GM19035 (cell line): ENCODE measurements at regions not wholly inside any gene's neighbourhood (a gene's known extent, or its start where the extent isn't known, plus 50 kb on each side); places are given as distances from the start of the nearest gene placed in this dataset.
A peak's percentile ranks its signal among the peaks of the same experiment; 100 is the strongest.
"Not testable (repeated sequence)": the region's sequence is repeated elsewhere in the genome, so short reads cannot be mapped to it uniquely, and the experiment has no call there.

Source experiments
- ATAC-seq: cut with Tn5 transposase; IDR thresholded peaks from one replicate; pipeline ENCODE4 v1.9.1; 2021; ENCODE audit not compliant: unreplicated experiment

DNA sequence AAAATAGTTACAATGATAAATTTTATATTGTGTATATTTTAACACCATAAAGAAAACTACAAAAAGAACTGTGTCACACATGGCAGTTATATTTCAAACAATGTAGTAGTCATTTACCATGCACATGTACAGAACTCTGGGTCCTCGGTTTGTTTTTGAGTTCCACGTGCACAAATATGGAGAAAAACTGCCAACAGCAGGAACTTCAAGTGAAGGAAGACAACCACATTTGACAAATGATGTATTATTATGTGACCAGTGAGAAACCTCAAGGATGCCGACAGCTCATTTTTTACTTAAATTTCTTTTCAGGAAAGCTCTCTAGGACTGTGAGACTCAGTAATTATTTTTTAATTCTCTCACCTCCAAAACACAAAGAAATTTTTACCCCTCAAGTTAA lies 244.2 kb upstream of the USP15 start:
- no peak for ATAC-seq

DNA sequence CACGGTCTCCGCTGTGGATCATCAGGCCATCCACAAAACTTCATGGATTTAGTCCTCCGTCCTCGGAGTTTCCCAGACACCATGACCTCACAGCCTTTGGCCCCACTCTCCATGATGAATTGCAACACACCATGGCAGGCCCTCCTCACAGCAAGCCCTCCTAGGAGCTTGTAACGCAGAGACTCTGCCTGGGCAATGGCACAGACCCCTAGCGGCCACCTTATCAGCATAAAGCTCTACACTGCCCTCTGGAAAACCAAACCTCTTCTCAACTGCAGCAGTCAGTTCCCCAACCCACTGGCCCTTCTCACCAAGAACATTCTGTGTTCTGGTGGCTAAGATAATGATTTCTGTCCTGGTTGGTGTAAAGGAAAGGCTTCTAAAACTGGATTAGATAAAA lies 238.4 kb upstream of the USP15 start:
- no peak for ATAC-seq

DNA sequence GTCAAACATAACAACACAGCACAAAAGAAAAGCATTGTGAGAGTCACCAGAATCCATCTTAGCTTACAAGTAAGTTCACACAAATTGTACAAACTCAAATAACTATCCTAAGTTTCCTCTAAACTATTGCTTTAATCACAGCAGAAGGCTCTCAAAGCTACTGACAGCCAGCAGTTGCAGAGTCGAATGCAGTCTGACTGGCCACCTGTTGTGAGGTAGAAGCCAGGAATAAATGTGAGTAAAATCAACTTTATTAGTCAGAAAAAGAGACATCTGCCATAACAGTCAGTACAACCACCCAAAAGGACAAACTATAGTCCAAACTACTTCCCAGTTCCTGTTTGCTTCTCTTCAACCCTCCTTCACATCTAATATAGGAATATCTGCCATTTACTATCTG lies 231.7 kb upstream of the USP15 start:
- no peak for ATAC-seq

DNA sequence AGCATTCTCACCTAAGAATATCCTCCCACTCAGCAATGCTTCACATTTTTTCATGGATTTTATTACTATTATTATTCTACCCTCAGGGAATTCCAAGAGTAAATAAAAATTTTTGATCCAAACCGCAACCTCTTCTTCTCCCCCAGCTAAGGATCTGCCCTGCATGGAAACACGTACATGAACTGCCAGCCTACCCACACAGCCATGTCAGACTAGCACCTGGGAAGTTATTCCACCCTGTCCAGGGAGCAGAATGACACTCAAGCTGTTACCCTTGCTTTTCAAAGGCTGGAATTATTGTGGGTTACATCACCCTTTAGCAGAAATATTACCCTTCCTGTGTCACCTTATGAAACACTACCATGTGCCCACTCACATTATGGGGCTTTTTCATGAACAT lies 227.3 kb upstream of the USP15 start:
- ATAC-seq, result no peak

DNA sequence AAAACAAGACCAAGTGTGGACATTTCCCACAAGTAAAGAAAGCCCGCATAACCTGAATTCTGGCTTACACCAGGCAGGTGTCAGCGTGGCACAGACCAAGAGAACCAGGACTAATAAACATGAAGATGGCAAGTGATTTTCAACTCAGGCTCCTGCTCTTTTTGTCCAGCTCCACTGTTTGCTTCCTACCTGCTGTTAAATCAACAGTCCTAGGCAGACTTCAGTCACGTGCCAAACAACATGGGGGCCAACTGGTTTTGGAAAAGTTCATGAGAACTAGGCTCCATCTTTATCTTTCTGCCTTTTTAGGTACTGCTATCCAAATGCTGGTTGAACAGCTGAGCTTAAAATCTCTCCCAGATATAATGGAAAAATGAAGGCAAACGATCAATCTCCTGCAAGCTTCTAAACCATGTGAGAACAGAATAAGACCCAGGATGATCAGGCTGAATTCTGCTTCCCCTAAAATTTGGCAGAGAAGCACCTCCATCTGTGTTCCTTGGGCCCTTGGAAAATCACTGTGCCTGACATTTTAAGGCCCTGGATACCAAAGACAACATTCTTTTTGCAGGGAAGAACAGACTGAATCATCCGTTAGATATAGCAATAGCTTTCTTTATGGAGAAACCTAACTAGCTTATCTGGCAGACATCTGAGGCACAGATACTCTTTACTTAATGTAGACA lies 215.6 kb upstream of the USP15 start:
- no peak for ATAC-seq

DNA sequence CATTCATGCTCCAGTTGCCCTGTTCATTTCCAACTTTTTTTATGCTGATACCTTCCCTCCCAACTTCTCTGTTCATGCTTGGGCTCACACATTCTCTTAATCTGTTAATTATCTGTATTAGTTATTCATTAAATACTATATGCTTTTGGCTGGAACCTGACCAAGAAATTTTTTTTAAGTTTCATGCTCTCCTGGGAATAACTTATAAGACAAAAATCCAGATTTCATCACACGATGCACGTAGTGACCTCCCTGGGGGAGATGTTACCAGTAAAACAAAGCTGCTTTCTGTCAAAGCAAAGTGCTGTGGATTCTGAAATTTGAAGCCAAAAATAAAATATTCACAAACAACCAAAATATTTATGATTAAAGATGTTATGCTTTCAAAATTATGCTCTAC lies 215.0 kb upstream of the USP15 start:
- no peak for ATAC-seq

DNA sequence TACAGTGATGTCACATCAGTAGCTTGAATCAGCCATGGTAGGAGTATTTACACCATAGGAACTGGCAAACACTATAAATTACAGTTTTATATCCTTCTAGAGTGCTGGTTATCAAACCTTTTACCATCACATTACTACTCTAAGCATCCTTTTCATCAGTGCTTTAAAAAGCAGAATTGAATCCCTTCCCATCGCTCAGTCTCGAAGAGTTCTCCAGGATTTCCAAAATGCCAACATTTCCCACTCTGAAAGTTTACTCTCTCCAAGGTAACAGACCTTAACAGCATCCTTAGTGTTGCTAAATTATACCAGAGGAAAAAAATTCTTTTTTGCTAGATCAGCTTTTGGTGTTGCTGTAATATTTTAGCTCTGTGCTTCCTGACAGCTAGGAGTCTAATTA lies 209.4 kb upstream of the USP15 start:
- no peak for ATAC-seq

DNA sequence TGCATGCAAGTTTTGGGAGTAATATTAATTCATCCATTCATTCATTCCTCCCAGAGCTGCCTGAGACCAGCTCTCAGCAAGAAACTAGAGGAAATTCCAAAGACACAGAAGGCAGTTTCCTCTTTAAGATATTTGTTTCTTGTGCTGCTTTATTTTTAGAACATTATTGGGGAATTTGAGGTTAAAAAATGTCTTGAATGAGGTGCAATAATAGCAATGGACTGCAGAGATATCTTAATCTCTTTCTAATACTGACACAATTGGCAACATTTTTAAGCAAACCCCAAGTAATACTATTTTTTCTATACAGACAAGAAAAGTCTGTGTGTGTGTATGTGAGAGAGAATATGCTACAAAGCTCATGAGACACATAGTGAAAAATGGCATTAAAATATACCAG lies 190.2 kb upstream of the USP15 start:
- no peak for ATAC-seq

DNA sequence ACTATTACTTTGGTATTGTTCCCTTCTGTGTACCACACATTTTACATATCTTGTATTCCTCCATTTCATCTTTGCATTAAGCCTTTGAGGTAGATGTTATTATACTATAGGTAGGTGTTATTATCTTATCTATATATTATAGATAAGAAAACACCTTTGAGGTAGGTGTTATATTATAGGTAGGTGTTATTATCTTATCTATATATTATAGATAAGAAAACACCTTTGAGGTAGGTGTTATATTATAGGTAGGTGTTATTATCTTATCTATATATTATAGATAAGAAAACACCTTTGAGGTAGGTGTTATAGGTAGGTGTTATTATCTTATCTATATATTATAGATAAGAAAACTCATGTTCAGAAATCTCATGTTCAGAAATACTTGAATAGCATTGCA lies 187.0 kb upstream of the USP15 start:
- not testable (repeated sequence) for ATAC-seq

DNA sequence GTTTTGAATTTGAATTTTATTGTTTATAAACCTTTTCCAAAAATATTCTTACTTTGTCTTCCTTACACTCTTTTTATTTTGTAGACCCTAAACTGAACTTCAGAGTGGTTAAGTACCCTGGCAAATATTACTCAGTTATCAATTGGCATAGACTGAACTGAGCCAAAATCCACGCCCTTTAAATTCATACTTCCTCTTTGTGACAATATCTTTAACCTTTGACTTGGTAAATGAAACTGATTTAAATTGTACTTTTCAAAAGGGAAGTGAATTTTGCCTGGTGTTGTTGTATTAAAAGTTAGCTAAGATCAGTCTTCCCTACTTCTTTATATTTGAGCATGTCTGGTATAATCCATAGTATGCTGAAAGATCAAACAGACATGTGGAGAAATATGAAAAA lies 184.3 kb upstream of the USP15 start:
- ATAC-seq, result no peak

DNA sequence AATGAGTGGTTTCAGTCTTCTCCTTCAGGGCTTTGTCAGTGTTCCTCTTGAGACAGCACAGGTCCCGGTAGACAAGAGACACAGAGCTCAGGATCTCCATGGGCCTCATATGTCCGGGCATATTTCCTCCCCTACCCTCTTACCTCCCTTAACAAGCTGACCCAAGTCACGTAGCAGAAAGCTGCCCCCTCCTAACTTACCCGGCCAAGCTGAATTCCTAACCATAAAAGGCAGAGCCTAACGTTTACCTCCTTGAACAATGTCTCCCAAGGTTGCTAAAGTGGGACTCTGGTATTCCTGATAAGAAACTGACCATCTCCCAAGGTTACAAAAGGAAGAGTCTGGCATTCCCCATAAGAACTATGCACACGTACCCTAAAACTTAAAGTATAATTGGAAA lies 182.2 kb upstream of the USP15 start:
- ATAC-seq, result no peak

DNA sequence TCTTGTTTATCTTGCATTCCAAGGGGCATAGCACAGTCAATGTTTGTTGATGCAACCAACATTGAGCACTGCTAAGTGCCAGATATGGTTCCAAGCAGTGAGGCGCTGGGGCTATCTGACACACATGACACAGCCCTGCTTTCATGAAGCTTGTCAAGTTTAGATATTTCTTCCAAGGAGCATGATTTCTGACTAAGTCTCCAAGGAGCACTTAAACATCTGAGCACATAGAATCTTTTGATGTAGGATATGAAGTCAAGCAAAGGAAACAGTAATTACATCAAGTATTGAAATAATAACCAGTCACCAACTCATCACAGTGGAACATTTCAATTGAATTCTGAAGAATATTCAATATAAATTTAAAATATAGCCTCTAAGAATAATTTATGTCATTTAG lies 177.8 kb upstream of the USP15 start:
- no peak for ATAC-seq

DNA sequence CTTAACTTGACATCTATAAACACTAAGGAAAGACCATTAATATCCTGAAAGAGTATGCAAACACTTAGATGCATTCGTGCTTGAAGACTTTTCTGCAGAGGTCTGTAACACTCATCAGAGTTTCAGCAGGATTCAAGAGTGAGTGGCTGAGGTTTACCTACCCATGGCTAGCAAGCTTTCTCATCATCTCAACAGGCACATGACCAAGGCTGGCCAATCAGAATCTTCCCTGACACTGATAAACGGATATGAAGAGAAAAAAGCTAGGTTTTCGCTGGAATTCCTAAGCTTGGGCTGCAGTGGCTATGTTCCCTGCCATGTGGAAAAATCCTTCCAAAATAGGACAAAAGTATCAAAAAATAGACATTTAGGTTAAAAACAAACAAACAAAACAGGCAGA lies 162.1 kb upstream of the USP15 start:
- ATAC-seq, result no peak

DNA sequence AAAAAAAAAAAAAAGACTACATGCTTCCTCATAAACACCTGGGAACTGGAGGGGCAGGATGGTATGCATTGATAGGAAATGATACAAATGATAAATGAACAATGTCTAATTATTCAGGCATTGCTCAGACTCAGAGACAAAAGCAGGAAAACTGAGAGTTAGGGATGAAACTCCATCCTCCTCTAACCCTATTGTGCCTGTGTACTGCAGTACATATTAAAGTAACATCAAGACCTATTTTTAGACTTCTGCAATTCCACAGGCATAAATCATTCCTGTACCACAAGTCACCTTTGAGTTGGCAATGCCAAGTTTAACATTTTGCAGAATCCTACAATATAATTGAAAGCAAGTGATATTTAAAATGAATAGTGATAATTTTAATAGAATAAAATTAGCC lies 156.5 kb upstream of the USP15 start:
- ATAC-seq, result no peak

DNA sequence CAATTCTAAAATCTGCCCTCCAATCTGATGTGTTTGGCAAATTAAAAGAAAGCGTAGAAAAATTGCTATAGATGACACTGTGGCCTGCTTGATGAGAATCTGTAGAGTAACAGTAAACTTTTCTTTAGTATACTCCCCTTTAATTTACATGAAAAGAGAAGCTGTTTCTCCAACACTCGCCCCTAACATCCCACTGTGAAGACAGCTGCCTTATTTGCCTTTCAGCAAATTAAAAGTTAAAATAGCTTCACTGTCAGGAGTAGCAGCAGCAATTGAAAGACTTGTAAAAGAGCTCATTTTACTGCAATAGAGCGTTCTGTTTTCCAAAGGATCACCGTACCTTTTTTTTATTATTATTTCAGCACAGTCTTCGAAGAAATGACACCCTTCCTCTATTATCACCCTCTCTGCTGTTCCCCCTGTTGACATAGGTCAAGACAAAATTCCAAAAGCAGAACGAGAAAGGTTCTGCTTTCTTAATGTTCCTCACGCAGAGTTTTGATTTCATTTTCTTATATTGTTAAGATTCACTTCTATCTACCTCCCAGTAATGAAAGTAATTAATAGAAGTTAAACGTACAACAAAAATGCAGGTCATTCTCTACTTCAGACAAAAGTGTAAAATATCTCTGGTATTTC lies 153.5 kb upstream of the USP15 start:
- no peak for ATAC-seq

DNA sequence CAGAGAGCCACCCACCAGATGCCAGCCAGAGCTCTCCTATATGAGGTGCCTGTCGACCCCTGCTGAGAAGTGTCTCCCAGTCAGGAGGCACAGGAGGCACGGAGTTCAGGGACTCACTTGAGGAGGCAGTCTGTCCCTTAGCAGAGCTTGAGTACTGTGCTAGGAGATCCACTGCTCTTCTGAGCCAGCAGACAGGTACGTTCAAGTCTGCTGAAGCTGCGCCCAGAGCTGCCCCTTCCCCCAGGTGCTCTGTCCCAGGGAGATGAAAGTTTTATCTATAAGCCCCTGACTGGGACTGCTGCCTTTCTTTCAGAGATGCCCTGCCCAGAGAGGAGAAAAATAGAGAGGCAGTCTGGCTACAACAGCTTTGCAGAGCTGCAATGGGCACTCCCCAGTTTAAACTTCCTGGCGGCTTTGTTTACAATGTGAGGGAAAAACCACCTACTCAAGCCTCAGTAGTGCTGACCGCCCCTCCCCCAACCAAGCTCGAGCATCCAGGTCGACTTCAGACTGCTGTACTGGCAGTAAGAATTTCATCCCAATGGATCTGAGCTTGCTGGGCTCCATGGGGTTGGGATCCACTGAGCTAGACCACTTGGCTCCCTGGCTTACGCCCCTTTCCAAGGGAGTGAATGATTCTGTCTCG lies 146.7 kb upstream of the USP15 start:
- ATAC-seq, result no peak

DNA sequence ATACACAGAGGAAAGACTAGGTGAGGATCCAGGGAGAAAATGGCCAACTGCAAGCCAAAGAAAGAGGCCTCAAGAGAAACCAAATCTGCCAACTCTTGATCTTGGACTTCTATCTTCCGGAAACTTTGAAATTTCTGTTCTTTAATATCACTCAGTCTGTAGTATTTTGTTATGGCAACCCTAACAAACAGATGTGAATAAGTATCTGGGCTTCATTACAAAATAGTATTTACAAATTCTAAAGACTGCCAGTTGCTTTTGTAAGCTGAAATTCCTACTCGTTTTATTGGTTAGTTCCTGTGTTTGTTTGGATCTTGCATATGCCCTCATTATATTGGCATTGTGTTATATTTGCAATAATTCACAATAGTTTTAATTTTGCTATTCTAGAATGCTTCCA lies 143.2 kb upstream of the USP15 start:
- ATAC-seq, result no peak

DNA sequence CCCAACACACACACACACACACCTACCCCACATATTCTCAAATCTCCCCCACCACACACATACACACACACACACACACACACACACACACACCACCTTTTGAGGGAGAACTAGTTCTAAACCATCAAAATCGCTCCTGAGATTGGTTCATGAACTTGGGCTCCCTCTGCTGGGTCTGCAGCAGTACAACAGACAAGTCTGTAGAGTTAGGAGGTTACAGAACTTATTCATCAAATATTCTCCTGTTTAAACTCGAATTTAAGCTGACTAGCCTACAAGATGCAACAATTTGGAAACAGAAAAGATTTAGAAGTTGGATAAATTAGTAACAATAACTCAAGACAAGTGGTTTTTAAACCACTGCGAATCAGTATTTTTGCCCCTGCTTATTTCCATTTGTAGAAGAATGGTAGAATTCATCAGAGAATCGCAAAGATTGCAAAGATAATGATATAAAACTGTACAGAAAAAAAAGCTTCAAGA lies 136.4 kb upstream of the USP15 start:
- ATAC-seq, result peak; percentile 89

DNA sequence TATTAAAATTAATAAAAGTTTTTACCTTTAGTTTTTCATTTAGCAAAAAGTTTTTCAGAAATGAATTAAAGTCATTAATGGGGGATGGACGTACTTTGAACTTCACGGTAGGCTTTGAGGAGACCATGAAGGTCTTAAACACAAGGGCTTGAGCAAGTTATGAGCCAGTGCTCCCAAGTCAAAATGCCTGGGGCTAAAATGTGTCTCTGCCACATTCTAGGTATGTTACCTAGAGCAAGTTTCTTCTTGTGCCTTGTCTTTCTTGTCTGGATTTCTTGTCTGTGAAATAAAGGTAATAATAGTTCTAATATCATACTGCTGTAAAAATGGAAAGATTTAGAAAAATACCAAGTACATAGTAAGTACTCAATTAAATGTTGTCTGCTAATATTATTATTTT lies 132.7 kb upstream of the USP15 start:
- no peak for ATAC-seq

DNA sequence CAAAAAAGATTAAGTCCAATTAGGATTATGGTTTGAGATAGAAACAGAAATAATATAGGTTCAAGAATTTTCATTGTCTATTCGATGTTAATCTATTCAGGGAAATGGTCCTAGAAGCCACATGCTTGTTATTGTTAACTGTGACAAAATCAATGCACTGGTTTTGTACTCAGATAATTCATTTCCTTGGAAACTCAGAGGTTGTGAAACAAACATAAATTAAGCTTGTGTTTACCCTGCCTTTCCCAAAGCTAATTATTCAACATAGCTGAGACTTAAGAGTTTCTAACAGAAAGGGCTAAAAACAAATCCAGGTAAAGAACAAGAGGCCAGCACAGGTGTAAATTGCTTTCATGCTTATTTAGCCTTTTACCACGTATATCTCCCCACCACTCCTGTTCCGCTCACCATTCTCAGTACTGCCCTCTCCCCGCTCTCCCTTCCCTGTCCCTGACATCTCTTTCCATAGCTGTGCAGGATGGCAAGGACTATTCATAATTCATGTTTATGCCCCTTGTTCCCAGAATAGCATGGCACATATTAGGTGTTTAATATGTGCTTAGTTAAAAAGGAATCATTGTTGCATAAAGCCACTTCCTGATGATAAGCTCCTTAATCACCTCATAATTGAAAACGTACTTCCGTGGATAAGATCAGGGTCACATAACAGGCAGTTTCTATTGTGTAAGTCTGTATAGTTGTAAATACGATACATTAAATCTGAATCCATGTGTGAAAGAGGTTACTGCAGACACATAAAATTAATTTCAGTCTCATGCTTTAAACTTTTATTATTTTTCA lies 131.8 kb upstream of the USP15 start:
- ATAC-seq, result no peak

DNA sequence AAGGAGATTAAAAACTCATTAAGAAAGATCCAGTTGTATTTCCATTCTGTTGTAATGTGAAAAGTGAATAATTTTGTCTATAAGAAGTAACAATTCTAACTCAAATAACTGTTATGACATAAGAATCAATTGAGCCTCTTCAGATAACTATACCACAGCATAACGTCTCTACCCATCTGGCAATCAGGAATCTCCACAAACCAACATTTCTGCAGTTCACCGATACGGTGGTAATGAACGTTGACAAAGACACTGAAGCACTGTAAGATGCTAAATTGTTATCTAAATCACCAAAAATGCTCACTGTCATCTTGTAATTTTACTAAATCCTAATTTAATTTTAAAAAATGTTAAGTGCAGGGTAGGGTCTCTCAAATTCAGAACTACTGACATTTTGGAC lies 130.9 kb upstream of the USP15 start:
- ATAC-seq, result no peak

DNA sequence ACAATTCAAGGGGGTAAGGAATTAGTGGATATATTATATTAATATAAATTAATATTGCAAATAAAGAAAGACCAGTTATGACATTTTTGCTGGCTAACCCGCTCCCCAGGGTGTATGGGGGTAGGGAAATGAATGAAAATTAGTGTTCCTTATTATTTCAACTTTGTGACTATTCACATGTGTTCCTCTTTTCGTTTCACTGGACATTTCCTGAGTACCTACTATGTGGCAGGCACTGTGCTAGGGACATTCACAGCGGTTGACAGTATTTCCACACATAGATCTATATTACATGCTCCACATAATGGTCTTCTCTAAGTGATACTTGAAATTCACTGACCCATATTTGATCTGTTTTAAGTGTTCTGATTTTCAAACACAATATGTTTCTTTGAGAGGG lies 129.8 kb upstream of the USP15 start:
- no peak for ATAC-seq
